Activated CD4-positive, alpha-beta T cell treated with anti-CD3 and anti-CD28 coated beads, Interleukin-2, amount 50 U/mL, for 16 hours (primary cell): ENCODE measurements at regions not wholly inside any gene's neighbourhood (a gene's known extent, or its start where the extent isn't known, plus 50 kb on each side); places are given as distances from the start of the nearest gene placed in this dataset.
A peak's percentile ranks its signal among the peaks of the same experiment; 100 is the strongest.

ENCODE experiments used
- DNase-seq: peaks from one replicate; pipeline ENCODE4 v3.0.0-alpha.2; 2020

- DNase-seq: no peak
Measured at GRCh38 chr16:16798504-16798903, 419.6 kb downstream of the NPIPA7 start.

- no peak for DNase-seq
Measured at GRCh38 chr16:16805809-16806208, 426.9 kb downstream of the NPIPA7 start.

DNA sequence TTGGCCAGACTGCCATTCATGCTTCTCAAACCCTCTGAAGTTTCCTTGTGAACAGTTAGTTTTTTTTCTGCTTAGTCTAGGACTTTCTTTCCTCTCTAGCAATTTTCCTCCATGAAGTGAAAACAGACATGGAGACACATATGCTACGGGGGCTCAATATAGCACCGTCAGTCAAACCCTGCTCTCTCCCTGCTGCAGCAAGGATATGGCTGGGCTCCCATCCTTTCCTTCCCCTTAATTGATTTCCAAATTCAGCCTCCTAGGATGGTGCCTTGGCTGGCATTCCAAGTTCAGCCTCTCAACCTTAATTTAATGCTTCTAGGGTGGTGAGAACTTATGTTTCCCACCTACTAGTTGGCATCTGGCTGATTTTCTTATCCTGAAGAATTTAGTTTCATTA is 436.7 kb downstream of the NPIPA7 start:
- no peak for DNase-seq

DNA sequence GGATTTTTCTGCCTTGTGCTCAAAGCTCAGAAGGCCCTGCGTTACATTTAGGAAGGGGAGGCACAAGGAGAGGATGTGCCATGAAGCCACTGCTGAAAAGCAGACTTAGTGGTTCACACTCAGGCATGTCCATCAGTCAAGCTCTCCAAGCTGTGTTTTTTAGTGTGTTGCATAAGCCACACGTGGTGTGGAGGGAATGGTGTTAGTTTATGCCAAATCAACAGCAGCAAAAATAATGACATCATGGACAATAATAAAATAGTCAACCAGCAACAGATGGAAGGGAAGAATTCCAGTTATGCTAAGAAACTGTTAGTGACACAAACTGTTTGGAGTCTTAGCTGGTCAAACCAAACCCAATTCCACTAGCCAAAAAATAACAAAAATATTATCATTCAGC is 438.3 kb downstream of the NPIPA7 start:
- no peak for DNase-seq

DNA sequence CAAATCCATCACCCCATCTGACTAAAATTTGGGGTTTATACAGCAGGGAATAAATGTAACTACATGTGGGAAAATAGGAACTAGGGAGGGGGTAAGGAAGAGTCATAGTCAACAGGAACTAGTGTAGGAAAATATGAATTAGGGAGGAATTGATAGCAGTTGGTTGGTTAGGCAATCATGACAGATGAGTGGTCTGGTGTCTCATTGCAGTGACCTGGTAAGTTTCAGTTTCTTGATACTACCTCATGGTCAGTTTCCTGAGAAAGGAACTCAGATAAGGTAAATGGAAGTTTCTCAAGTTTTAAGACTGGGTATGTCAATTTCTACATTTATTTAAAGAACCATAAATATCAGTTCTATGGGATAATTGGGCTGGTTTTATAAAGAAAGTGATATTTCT is 442.3 kb downstream of the NPIPA7 start:
- DNase-seq: no peak

DNA sequence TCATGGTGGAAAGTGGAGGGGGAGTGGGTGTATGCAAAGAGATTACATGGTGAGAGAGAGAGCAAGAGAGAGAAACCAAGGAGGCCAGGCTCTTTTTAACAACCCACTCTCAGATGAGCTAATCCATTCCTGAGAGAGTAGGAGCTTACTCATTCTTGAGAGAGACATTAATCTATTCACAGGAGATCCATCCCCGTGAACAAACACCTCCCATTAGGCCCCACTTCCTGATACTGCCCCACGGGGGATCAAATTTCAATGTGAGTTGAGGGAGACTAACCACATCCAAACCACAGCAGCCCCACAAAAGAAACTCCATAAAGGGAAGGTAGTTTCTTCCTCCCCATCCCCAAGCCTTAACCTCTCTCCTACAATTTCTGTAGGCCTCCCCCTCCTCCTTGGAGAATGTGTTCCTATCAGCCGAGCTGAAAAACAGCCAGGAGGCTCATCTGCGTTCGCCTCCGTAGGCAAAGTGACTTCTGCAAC is 450.0 kb downstream of the NPIPA7 start:
- DNase-seq: no peak

DNA sequence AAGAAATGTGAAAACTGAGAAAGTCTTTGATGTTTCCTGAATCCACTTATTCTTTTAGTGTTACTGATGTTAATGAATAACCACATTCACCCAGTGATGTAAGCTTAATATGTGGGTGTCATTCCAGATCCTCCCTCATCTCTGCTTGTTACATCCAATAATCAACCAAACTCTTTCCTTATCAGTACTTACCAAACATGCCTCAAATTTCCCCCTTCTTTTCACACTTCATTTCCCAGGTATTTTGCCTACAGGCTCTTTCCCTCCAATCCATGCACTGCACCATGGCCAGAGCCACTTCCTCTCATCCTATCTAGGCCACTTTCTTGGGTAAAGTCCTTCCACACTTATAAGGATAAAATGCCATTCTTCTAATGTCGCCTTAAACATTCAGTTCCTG is 451.5 kb downstream of the NPIPA7 start:
- DNase-seq: no peak

- no peak for DNase-seq
Measured at GRCh38 chr16:16830973-16831372, 452.0 kb downstream of the NPIPA7 start.

GRCh38 chr16:16833165-16833564 is 454.2 kb downstream of the NPIPA7 start:
- DNase-seq: no peak

GRCh38 chr16:16850274-16850673 is 471.3 kb downstream of the NPIPA7 start:
- DNase-seq: no peak

DNA sequence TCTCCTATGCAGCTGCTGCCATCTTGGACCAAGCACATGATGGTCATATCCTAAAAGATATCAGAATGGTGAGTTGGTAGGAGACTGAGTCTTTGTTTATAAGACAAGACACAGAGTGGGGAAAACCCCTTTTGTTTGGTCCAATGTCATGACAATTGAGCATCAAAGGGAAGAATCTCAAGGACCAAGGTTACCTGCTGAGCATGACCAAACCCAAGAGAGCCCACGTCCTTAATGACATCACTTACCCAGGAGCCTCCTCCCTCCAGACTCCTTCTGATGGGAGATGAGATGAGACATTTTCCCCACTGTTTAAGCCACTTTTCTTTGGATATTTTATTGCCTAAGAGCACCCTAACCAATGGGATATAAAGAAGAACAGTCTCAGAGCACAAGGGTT is 478.1 kb downstream of the NPIPA7 start:
- no peak for DNase-seq

DNA sequence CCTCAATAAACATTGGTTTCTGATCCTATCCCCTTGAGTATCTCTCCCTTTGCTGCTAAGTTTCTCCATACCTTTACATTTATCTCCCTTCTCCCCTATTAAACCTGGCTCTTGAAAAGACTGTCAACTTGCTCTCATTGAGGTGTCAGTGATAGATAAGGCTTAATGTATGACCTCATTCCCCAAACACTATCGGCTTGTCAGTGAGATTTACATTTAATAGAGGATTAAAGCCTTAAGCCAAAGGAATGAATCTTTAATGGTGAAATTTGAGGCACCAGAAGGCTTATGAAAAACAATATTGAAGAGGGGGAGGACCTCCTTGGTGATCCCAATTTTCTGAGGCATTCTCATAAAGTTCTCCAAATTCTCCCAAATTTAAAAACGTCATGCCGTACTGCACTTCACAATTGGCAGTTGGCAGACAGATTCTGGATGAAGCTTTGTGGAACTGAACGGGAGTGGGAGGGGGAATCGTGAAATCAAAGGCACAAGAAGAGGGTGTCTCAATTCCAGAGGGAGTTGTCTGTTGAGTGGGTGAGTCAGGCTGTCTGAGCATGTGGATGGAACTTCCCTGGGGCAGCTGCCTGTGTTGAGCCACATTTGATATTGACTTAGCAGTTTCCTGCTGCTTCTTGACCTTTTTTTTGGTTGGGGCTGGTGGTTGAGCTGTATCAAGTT is 478.8 kb downstream of the NPIPA7 start:
- no peak for DNase-seq

DNA sequence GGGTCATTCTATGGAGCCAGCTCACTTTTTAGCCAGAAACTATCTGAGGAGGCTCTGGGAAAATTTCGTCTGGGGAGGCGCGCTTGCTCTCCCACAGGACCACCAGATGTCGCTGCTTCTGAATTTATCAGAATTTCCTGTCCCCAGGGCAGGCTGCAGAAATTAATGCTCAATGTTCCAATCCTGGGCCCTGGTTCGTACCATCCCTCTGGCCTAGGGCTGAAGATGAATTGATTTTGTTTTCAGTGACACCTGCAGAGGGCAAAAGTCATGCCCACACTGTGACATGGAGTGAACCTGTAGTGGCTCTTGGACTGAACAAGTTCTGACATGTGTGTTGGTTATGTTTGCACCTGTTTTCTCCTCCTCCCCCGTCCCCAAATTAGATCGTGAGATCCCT is 482.6 kb downstream of the NPIPA7 start:
- DNase-seq: peak; percentile 46

DNA sequence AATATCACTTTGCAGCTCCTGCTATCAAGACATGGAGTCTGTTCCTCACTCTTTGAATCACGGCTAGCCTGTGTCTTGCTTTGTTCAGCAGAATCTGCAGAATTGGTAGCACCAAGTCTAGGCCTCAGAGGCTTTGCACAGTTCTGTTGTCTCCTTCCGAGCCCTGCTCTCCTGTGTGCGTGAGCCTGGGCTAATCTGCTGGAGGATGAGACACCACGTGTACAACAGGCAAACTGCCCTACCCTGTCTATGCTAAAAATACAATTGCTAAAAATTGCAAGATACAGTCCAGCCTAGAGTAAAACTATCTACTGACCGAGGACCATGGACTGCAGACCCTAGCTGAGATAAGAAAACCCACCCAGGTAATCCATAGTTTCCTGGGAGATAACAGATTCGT is 484.7 kb downstream of the NPIPA7 start:
- DNase-seq: no peak

GRCh38 chr16:16864536-16864935 is 485.6 kb downstream of the NPIPA7 start:
- no peak for DNase-seq

GRCh38 chr16:16865374-16865773 is 486.4 kb downstream of the NPIPA7 start:
- no peak for DNase-seq

DNA sequence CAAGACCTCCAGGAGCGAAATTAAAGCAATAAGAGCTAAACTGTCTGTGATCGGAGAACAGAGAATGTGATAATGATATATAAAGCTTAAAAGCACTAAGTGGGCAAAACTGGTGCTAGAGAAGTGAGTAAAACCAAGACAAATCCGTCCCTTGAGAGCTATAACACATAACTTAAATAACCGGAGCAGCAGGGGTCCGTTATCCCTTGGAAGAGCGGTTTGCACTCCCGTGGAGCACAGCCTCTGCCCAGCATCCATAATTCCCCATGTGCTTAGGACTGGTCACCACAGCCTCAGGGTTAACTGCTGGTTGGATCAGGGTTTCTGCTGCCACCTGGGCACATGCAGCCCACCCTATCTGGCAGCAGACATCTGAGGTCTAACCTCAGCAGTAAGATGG is 489.0 kb downstream of the NPIPA7 start:
- DNase-seq: no peak

GRCh38 chr16:16868727-16869126 is 489.8 kb downstream of the NPIPA7 start:
- no peak for DNase-seq

DNA sequence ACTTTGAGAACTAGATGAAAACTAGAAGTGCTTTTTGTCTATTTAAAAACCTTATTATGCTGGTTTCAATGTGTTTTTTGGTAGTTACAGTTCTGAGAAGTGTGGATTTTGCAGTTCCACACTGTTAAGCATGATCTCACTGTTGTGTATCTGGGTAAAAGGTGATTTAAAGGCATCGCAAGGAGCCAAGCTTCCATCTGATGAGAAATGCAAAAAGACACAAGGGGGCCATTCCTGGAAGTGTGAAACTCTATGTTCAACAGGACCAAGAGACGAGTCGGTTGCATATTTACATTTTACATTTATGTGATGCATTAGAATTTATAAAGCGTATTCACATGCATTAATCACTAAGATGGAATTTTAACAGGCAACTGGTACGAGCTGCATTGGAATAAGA is 490.8 kb downstream of the NPIPA7 start:
- DNase-seq: no peak

DNA sequence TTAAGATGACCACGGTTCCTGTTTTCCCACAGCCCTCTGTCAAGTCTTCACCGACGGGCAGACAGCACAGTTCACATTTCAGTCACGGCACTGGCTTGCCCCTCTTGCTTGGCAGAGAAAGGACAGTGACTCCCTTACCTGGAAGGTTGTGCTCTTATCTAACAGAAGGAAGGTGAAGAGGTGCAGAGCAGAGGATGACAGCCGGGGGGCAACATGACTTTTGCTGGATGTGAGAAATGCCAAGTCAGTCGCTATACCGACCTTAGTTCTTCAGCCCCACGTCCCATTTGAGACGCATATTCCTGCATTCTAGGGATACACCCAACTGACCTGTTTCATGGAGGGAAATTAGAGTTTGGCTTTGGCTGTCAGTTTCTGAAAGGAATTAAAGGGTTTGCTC is 492.3 kb downstream of the NPIPA7 start:
- no peak for DNase-seq

GRCh38 chr16:16877061-16877460 is 498.1 kb downstream of the NPIPA7 start:
- DNase-seq: no peak

GRCh38 chr16:16879567-16880251 is 500.8 kb downstream of the NPIPA7 start:
- DNase-seq: no peak

- no peak for DNase-seq
Measured at GRCh38 chr16:16881814-16882213, 502.9 kb downstream of the NPIPA7 start.

- DNase-seq: no peak
Measured at GRCh38 chr16:16882766-16883165, 503.8 kb downstream of the NPIPA7 start.

GRCh38 chr16:16884451-16884850 is 505.5 kb downstream of the NPIPA7 start:
- DNase-seq: no peak
